Naive thymus-derived CD4-positive, alpha-beta T cell (primary cell): ENCODE measurements at regions not wholly inside any gene's neighbourhood (a gene's known extent, or its start where the extent isn't known, plus 50 kb on each side); places are given as distances from the start of the nearest gene placed in this dataset.

ENCODE experiments used
- ATAC-seq: fragments of 150-1000 bp; cut with Tn5 transposase; 2 replicates; pipeline ENCODE4 v1.10.0; 2021; ENCODE audit warnings: mild to moderate bottlenecking, moderate library complexity
- CTCF ChIA-PET: fragments of 350-600 bp; sonication (Branson Sonifier 250); formaldehyde crosslinking; loops from one replicate; lab custom pipeline; 2021; ENCODE audit warnings: antibody characterized with exemption; lab: Charles Lee
- POLR2A ChIA-PET: fragments of 350-600 bp; sonication (Branson Sonifier 250); formaldehyde crosslinking; loops from one replicate; lab custom pipeline; 2021; ENCODE audit warnings: antibody characterized with exemption, inconsistent platforms; lab: Charles Lee
- DNase-seq, 9 donors: peaks; one replicate each; pipeline versions ENCODE4 v3.0.0 to v3.0.0-alpha.2; 2020 to 2022; ENCODE audit warnings: mixed read lengths in 1 of 9
- H3K27ac ChIP-seq: one replicate; pipeline ENCODE4 v1.7.0; 2013; ENCODE audit warnings: mild to moderate bottlenecking, low read depth, low read length, moderate library complexity
- H3K27me3 ChIP-seq, 2 donors: one replicate each; pipeline ENCODE4 v1.7.0; 2013; ENCODE audit warnings: low read length in 2 of 2, mild to moderate bottlenecking in 2 of 2, moderate library complexity in 2 of 2; ENCODE audit not compliant: control insufficient read depth in 2 of 2, insufficient read depth in 2 of 2
- H3K36me3 ChIP-seq, 3 experiments: 1 replicate in 2 of 3; 2 replicates in 1 of 3; pipeline ENCODE4 v1.7.0; 2013; ENCODE audit warnings: low read length in 3 of 3, mild to moderate bottlenecking in 3 of 3, moderate library complexity in 1 of 3; ENCODE audit not compliant: insufficient read depth in 3 of 3, control insufficient read depth in 2 of 3
- H3K4me1 ChIP-seq, 2 donors: one replicate each; pipeline ENCODE4 v1.7.0; 2013; ENCODE audit warnings: low read length in 2 of 2, mild to moderate bottlenecking in 2 of 2, moderate library complexity in 1 of 2; ENCODE audit not compliant: control insufficient read depth in 2 of 2, insufficient read depth in 2 of 2
- H3K4me3 ChIP-seq: 2 replicates; pipeline ENCODE4 v1.7.0; 2013; ENCODE audit warnings: mild to moderate bottlenecking, low read length
- H3K9me3 ChIP-seq, 3 experiments: 1 replicate in 2 of 3; 2 replicates in 1 of 3; pipeline ENCODE4 v1.7.0; 2013; ENCODE audit warnings: low read length in 3 of 3; ENCODE audit not compliant: control insufficient read depth in 2 of 3
- H3K27ac Mint-ChIP-seq, 9 donors: one replicate each; pipeline ENCODE4 v1.8.0; 2020 to 2022; ENCODE audit warnings: mixed read lengths in 9 of 9, mild to moderate bottlenecking in 8 of 9, moderate library complexity in 5 of 9, inconsistent platforms in 2 of 9
- H3K27me3 Mint-ChIP-seq, 5 donors: one replicate each; pipeline ENCODE4 v1.8.0; 2021 to 2022; ENCODE audit warnings: mixed read lengths in 5 of 5, mild to moderate bottlenecking in 1 of 5
- H3K36me3 Mint-ChIP-seq, 5 donors: one replicate each; pipeline ENCODE4 v1.8.0; 2020 to 2022; ENCODE audit warnings: mixed read lengths in 5 of 5, mild to moderate bottlenecking in 3 of 5, inconsistent platforms in 1 of 5
- H3K4me1 Mint-ChIP-seq, 7 donors: one replicate each; pipeline ENCODE4 v1.8.0; 2020 to 2022; ENCODE audit warnings: mixed read lengths in 7 of 7, mild to moderate bottlenecking in 3 of 7, inconsistent platforms in 1 of 7
- H3K4me3 Mint-ChIP-seq, 10 donors: one replicate each; pipeline ENCODE4 v1.8.0; 2020 to 2022; ENCODE audit warnings: mild to moderate bottlenecking in 10 of 10, mixed read lengths in 10 of 10, moderate library complexity in 6 of 10, inconsistent platforms in 2 of 10
- H3K9me3 Mint-ChIP-seq, 11 donors: one replicate each; pipeline ENCODE4 v1.8.0; 2020 to 2022; ENCODE audit warnings: mixed read lengths in 11 of 11, mild to moderate bottlenecking in 4 of 11, inconsistent platforms in 1 of 11, moderate library complexity in 1 of 11
- intact Hi-C, 2 donors: fragments of 100-400 bp; cut with micrococcal nuclease; formaldehyde crosslinking; loops; one replicate each; pipeline ENCODE4 v1.15.1; 2023

DNA sequence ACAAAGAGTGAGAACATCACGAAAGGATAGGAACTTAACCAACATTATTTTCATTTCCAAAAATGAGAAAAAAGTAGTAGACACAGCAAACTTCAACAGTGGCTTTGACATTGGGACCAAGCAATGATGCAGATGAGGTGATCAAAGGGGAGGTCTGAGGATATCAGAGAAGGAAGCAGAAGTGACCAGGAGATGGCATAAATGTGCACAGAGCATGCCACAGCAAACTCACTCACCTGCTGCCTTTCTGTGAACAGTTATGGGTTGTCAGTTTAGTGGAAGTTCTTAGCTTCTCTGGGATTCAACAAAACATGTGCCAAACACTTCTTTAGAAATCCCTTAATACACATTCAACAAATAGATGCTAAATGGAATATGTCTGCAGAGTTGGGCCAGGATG is 290.1 kb downstream of the PLPP3 start:
- Histone ChIP-seq H3K27ac (no peak overlapping the region), H3K4me1 (no peaks in the 10 kb centered on the region), H3K27me3 (no peaks in the 10 kb centered on the region), H3K4me3 (no peak overlapping the region), H3K36me3 (no peaks in the 10 kb centered on the region), H3K9me3 (no peaks in the 10 kb centered on the region)
- Mint-ChIP-seq H3K27me3 (peaks cover 0 to 5% (median 0%) of the 10 kb centered on the region in 5 donors), H3K9me3 (peaks cover 0 to 10% (median 0%) of the 10 kb centered on the region in 11 donors), H3K27ac (no peak overlapping the region), H3K4me3 (no peak overlapping the region), H3K4me1 (no peaks in the 10 kb centered on the region), H3K36me3 (no peaks in the 10 kb centered on the region)
- ChIA-PET POLR2A (no interaction called here), CTCF (no interaction called here)
- intact Hi-C loops: no loop called here
- DNase-seq (no peak), ATAC-seq (no peak)

DNA sequence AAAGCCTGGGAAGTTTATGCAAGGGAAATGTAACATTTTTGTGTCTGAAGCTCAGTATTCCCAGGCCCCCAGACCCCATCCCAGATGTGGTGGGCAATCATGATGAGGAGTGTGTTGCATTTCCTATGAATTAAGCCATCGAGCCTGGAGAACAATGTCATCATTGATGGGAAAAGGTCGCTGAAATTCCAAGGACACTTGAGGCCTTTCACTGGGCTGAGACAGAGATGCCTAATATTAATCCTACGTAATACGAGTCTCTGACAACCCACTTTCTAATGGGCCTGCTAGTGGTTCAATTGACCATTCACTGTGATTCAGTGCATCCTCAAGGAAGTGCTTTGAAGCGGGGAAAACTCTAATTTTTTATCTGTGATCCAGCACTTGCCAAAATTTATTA is 291.6 kb downstream of the PLPP3 start:
- Mint-ChIP-seq H3K4me1 (no peaks in the 10 kb centered on the region), H3K4me3 (no peak overlapping the region), H3K36me3 (no peaks in the 10 kb centered on the region), H3K9me3 (peaks cover 0 to 7% (median 0%) of the 10 kb centered on the region in 11 donors), H3K27me3 (peaks cover 0 to 5% (median 0%) of the 10 kb centered on the region in 5 donors), H3K27ac (no peak overlapping the region)
- CTCF ChIA-PET: no interaction called here
- H3K9me3 ChIP-seq: no peaks in the 10 kb centered on the region
- H3K4me3 ChIP-seq: no peak overlapping the region
- DNase-seq (no peak), ATAC-seq (no peak)
- no peaks in the 10 kb centered on the region for H3K36me3 ChIP-seq
- intact Hi-C loops: no loop called here
- H3K4me1 ChIP-seq: no peaks in the 10 kb centered on the region
- no peak overlapping the region for H3K27ac ChIP-seq
- POLR2A ChIA-PET: no interaction called here
- H3K27me3 ChIP-seq: no peaks in the 10 kb centered on the region

DNA sequence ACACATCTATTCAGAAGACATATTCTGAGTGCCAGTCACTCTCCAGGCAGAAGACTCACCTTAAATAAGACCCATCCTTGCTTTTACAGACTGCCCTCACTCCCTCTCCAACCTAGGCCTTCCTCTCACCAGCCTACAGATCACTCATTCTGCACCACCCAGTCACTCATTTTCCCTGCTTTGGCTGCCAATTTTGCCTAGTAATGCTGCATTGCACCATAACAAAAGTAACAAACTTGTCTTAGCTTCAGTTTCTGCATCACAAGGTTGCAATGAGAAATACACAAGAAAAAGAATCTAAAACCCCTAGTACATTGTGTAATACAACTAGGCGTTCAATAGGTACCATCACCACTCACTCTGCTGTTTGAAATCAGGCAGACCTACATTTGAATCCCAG is 292.4 kb downstream of the PLPP3 start:
- CTCF ChIA-PET: no interaction called here
- H3K36me3 Mint-ChIP-seq: no peaks in the 10 kb centered on the region
- H3K4me1 Mint-ChIP-seq: no peaks in the 10 kb centered on the region
- no peaks in the 10 kb centered on the region for H3K27me3 ChIP-seq
- no peaks in the 10 kb centered on the region for H3K9me3 ChIP-seq
- intact Hi-C loops: no loop called here
- no peak overlapping the region for H3K4me3 ChIP-seq
- DNase-seq: no peak
- H3K9me3 Mint-ChIP-seq: peaks cover 0 to 7% (median 0%) of the 10 kb centered on the region in 11 donors
- H3K4me1 ChIP-seq: no peaks in the 10 kb centered on the region
- no peak overlapping the region for H3K27ac Mint-ChIP-seq
- no peak overlapping the region for H3K27ac ChIP-seq
- ATAC-seq: no peak
- H3K27me3 Mint-ChIP-seq: peaks cover 0 to 5% (median 0%) of the 10 kb centered on the region in 5 donors
- POLR2A ChIA-PET: no interaction called here
- H3K36me3 ChIP-seq: no peaks in the 10 kb centered on the region
- H3K4me3 Mint-ChIP-seq: no peak overlapping the region

DNA sequence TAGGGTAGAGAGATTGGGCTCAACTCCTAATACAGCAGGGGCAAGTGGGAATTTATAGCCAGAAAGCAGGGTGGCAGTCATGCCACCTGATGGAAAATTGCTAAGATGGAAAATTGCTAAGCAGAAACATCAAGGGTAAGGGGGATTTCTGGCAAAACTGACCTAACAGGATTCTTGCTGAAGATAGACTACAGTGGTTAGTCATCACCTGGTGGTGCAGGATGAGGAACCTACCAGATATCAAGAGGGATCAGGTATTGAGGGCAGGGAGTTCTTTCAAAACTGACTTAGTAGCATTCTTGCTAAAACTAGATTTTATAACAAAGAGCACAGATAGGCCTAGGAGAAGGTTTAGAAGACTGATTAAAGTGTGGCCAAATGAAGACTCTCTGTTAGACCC is 292.9 kb downstream of the PLPP3 start:
- ChIA-PET CTCF (no interaction called here), POLR2A (no interaction called here)
- no peak overlapping the region for H3K27ac Mint-ChIP-seq
- no peaks in the 10 kb centered on the region for H3K4me1 ChIP-seq
- peaks cover 0 to 7% (median 0%) of the 10 kb centered on the region in 11 donors for H3K9me3 Mint-ChIP-seq
- H3K27ac ChIP-seq: no peak overlapping the region
- H3K9me3 ChIP-seq: no peaks in the 10 kb centered on the region
- no peaks in the 10 kb centered on the region for H3K36me3 ChIP-seq
- ATAC-seq (no peak), DNase-seq (no peak)
- H3K4me3 Mint-ChIP-seq: no peak overlapping the region
- peaks cover 0 to 5% (median 0%) of the 10 kb centered on the region in 5 donors for H3K27me3 Mint-ChIP-seq
- intact Hi-C loops: no loop called here
- H3K4me1 Mint-ChIP-seq: no peaks in the 10 kb centered on the region
- no peaks in the 10 kb centered on the region for H3K36me3 Mint-ChIP-seq
- H3K27me3 ChIP-seq: no peaks in the 10 kb centered on the region
- no peak overlapping the region for H3K4me3 ChIP-seq

DNA sequence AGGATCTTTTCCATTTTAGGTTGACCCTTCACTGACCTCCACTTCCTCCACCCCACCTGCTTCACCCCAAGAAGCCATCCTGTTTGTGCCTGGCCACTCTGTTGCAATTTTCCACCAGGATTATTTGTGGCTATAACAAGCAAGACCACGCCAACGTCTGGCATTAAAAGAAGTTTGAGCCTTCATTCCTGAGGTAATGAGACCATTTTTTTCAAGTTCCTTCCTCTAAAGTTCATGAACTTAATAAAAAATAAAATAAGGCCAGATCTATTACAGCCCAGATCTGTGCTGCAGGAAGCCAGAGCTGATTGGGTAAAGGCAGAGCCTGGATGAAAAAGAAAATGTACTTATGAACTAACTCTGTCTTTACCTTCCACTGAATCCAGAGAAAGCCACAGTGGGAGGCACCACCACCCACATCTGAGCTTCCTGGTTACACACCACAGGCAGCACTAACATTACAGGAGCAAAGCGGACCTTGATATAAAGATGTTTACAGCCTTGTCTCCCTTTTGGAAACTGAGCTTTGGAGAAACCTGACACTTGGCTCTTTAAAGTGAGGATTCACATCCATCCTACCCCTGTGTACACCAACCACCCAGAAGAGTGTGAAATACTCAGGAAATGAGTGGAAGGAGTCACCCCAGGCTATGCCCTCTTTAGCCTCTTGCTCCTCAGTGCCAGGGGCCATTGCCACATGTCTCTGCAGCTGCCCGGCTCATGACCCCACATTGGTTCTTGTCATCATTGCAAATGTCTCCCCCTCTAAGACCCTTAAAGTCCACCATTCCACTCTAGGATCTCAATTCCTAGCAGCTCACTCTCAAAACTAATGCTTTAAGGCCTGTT is 293.6 kb downstream of the PLPP3 start:
- intact Hi-C loops: no loop called here
- Mint-ChIP-seq H3K27ac (no peak overlapping the region), H3K27me3 (peaks cover 0 to 5% (median 0%) of the 10 kb centered on the region in 5 donors), H3K4me1 (no peaks in the 10 kb centered on the region), H3K4me3 (no peak overlapping the region), H3K36me3 (no peaks in the 10 kb centered on the region), H3K9me3 (peaks cover 0 to 7% (median 0%) of the 10 kb centered on the region in 11 donors)
- no peak for ATAC-seq
- Histone ChIP-seq H3K27me3 (no peaks in the 10 kb centered on the region), H3K27ac (no peak overlapping the region), H3K36me3 (no peaks in the 10 kb centered on the region), H3K4me1 (no peaks in the 10 kb centered on the region), H3K9me3 (no peaks in the 10 kb centered on the region), H3K4me3 (no peak overlapping the region)
- no peak for DNase-seq
- ChIA-PET CTCF (no interaction called here), POLR2A (no interaction called here)

DNA sequence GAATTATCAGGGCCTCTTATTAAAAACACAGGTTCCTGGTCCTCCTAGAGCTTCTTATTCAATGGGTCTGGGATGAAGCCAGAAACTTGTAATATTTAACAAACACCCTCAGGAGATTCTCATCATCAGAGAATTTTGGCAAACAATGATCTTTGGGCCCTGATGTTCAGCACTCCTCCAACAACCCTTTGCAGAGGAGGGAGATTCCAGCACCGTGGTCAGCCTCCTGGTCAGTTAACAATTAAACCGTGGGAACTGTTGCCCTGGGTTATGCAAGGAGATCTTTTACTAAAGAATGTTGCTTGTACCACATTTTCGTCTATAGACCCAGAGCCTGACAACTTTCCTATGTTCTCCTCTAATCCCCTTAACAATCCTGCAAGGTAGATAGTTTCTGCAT is 294.4 kb downstream of the PLPP3 start:
- Histone ChIP-seq H3K27ac (no peak overlapping the region), H3K4me1 (no peaks in the 10 kb centered on the region), H3K27me3 (no peaks in the 10 kb centered on the region), H3K9me3 (no peaks in the 10 kb centered on the region), H3K4me3 (no peak overlapping the region), H3K36me3 (no peaks in the 10 kb centered on the region)
- POLR2A ChIA-PET: no interaction called here
- no peaks in the 10 kb centered on the region for H3K36me3 Mint-ChIP-seq
- DNase-seq (no peak), ATAC-seq (no peak)
- no peaks in the 10 kb centered on the region for H3K4me1 Mint-ChIP-seq
- peaks cover 0 to 7% (median 0%) of the 10 kb centered on the region in 11 donors for H3K9me3 Mint-ChIP-seq
- H3K4me3 Mint-ChIP-seq: no peak overlapping the region
- H3K27me3 Mint-ChIP-seq: peaks cover 0 to 5% (median 0%) of the 10 kb centered on the region in 5 donors
- H3K27ac Mint-ChIP-seq: no peak overlapping the region
- intact Hi-C loops: no loop called here
- CTCF ChIA-PET: no interaction called here

DNA sequence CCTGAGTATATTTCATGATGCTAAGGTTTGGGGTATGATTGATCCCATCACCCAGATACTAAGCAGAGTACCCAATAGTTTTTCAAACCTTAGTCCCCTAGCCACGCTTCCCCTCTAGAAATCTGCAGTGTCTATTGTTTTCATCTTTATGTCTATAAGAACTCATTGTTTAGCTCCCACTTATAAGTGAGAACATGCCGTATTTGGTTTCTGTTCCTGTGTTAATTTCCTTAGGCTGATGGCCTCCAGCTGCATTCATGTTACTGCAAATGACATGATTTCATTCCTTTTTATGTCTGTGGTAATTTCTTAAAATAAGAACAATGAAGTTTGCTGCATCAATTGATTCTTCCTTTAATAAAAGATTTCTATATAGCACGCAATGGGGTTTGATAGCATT is 301.3 kb downstream of the PLPP3 start:
- no peak overlapping the region for H3K27ac ChIP-seq
- Mint-ChIP-seq H3K9me3 (peaks cover 0 to 6% (median 0%) of the 10 kb centered on the region in 11 donors), H3K4me3 (no peak overlapping the region), H3K27ac (no peak overlapping the region), H3K4me1 (no peaks in the 10 kb centered on the region), H3K27me3 (no peaks in the 10 kb centered on the region), H3K36me3 (no peaks in the 10 kb centered on the region)
- intact Hi-C loops: no loop called here
- ChIA-PET CTCF (no interaction called here), POLR2A (no interaction called here)
- no peaks in the 10 kb centered on the region for H3K36me3 ChIP-seq
- no peaks in the 10 kb centered on the region for H3K9me3 ChIP-seq
- no peaks in the 10 kb centered on the region for H3K27me3 ChIP-seq
- no peak for ATAC-seq
- DNase-seq: no peak
- H3K4me3 ChIP-seq: no peak overlapping the region
- H3K4me1 ChIP-seq: no peaks in the 10 kb centered on the region
